Memory B cell (primary cell): ENCODE measurements at regions not wholly inside any gene's neighbourhood (a gene's known extent, or its start where the extent isn't known, plus 50 kb on each side); places are given as distances from the start of the nearest gene placed in this dataset.
"Not testable (repeated sequence)": the region's sequence is repeated elsewhere in the genome, so short reads cannot be mapped to it uniquely, and the experiment has no call there.

Experiments used
- ATAC-seq: fragments of 150-1000 bp; cut with Tn5 transposase; 2 replicates; pipeline ENCODE4 v1.10.0; 2021; ENCODE audit warnings: low read depth, mild to moderate bottlenecking, moderate library complexity
- DNase-seq, 2 donors: peaks; one replicate each; pipeline ENCODE4 v3.0.0; 2022; ENCODE audit warnings: low spot score in 2 of 2
- H3K27ac Mint-ChIP-seq: one replicate; pipeline ENCODE4 v1.8.0; 2022; ENCODE audit warnings: mild to moderate bottlenecking, moderate library complexity, mixed read lengths
- H3K27me3 Mint-ChIP-seq: one replicate; pipeline ENCODE4 v1.8.0; 2022; ENCODE audit warnings: mixed read lengths
- H3K36me3 Mint-ChIP-seq: one replicate; pipeline ENCODE4 v1.8.0; 2022; ENCODE audit warnings: mild to moderate bottlenecking, mixed read lengths
- H3K4me1 Mint-ChIP-seq: one replicate; pipeline ENCODE4 v1.8.0; 2022; ENCODE audit warnings: mixed read lengths
- H3K4me3 Mint-ChIP-seq: one replicate; pipeline ENCODE4 v1.8.0; 2022; ENCODE audit warnings: mild to moderate bottlenecking, moderate library complexity, mixed read lengths
- H3K9me3 Mint-ChIP-seq: one replicate; pipeline ENCODE4 v1.8.0; 2022; ENCODE audit warnings: mixed read lengths

DNA sequence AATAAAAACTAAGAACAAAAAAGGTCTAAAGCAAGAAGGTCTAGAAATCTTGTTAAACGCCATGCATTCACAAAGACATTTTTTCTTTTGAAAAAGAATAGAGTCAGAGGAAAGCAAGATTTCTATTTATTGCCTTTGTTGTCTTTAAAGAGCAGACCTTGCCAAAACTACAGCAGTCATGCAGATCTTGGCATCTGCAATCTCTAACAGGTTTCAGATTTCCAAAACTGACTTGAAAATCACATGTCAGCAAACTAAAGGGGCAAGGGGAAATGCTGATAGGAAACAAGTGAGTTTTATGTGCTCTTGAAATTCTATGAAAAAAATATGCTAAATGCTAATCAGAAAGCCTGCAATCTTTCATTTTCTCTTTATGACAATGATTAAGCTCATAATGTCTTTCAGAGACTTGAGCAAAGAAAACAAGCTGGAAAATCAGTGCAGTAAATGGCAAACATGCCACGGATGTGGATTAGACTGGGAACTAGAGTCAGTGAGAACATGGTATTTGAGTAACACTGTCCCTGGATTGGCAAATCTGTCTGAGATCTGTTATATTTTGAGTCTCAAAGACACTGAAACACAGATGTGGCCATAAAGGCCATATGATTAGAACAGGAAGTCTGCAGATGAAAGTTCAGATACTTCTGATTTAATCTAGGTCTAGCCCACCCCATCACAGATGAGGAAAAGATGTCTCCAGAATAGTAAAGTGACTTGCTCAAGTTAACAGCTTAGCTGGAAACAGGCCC, 361.4 kb upstream of the RPS23 start:
- H3K9me3 Mint-ChIP-seq, result no peaks in the 10 kb centered on the region
- no peaks in the 10 kb centered on the region for H3K36me3 Mint-ChIP-seq
- H3K27ac Mint-ChIP-seq, result no peak overlapping the region
- no peaks in the 10 kb centered on the region for H3K27me3 Mint-ChIP-seq
- no peak overlapping the region for H3K4me3 Mint-ChIP-seq
- no peaks in the 10 kb centered on the region for H3K4me1 Mint-ChIP-seq
- DNase-seq (no peak), ATAC-seq (no peak)

DNA sequence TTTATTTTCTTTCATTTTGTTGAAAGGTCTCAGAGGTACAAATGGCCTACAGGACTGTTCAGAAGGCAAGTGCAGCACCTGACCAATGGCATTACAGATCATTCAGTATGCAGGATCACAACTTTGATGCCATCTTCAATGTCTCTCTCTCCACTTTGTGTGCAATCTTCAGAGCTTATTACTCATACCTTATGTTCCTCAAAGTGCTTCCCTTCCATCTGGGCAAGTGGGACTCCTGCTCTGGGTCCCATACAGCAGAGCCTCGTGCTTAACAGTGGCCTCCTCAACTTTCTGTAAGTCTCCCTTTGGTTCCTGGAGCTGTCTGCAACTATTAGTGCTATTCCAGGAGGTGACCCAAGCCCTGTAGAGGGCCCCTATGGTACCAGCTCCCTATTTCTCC, 358.4 kb upstream of the RPS23 start:
- ATAC-seq (no peak), DNase-seq (no peak)
- no peaks in the 10 kb centered on the region for H3K36me3 Mint-ChIP-seq
- no peaks in the 10 kb centered on the region for H3K4me1 Mint-ChIP-seq
- H3K4me3 Mint-ChIP-seq, result no peak overlapping the region
- H3K27me3 Mint-ChIP-seq, result no peaks in the 10 kb centered on the region
- no peaks in the 10 kb centered on the region for H3K9me3 Mint-ChIP-seq
- no peak overlapping the region for H3K27ac Mint-ChIP-seq

DNA sequence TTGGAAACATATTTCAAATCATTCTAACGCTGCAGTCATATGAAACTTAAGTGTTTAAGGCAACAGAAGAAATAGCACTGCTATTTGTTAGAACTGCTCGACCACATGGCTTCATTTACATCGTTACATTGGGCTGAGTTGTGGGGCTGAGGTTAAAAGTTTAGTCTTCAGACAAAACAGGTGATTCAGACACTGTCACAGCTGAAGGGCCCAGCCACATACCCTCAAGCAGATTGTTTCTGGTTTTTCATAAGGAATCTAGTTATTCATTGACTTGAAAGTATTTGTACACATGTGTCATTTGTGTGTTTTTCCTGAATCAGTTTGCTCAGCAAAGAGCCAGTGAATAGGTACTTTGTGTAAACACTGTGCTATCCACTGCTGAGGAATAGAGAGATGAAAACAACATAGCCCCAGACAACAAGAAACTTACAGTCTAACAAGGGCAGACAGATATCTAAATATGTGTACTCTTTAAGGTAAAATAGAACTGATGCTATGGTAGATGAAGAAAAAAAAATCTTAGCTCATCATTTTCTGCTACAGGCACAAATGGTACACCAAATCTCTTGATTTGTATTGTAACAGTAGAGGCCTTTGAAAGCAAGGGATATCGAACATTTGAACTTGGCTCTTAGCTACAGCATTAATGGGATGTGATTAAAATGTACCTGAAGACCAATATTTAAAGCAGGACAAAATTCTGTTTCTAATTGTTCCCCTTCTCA, 357.6 kb upstream of the RPS23 start:
- H3K4me1 Mint-ChIP-seq, result no peaks in the 10 kb centered on the region
- no peak overlapping the region for H3K4me3 Mint-ChIP-seq
- no peaks in the 10 kb centered on the region for H3K9me3 Mint-ChIP-seq
- no peaks in the 10 kb centered on the region for H3K36me3 Mint-ChIP-seq
- DNase-seq (no peak), ATAC-seq (no peak)
- H3K27me3 Mint-ChIP-seq, result no peaks in the 10 kb centered on the region
- no peak overlapping the region for H3K27ac Mint-ChIP-seq

DNA sequence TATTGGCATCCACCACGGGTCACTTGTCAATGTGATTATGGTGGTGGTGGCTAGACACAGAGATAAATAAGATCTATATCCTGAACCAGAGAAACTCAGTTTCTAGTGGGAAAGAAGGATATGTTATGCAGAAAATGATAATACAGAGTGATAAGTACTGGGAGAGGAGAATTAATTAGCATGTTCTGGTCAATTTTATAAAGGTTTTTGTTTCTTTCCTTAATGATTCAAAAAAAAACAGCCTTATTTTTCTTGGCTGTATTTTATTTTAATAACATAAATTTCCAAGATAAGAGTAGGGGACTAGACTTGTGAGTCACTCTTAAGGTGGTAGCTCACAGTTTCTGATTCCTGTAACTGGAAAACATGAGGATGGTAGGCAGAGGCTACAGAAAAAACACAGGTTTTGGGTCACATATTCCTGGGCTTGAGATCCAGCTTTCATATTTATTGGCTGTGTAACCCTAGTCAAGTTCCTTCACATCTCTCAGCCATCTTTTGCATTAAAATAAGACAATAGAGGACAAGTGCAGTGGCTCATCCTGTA, 350.3 kb upstream of the RPS23 start:
- Mint-ChIP-seq H3K36me3 (no peaks in the 10 kb centered on the region), H3K9me3 (peaks cover 2% of the 10 kb centered on the region), H3K27me3 (no peaks in the 10 kb centered on the region), H3K4me3 (no peak overlapping the region), H3K27ac (no peak overlapping the region), H3K4me1 (no peaks in the 10 kb centered on the region)
- ATAC-seq, result no peak
- no peak for DNase-seq

DNA sequence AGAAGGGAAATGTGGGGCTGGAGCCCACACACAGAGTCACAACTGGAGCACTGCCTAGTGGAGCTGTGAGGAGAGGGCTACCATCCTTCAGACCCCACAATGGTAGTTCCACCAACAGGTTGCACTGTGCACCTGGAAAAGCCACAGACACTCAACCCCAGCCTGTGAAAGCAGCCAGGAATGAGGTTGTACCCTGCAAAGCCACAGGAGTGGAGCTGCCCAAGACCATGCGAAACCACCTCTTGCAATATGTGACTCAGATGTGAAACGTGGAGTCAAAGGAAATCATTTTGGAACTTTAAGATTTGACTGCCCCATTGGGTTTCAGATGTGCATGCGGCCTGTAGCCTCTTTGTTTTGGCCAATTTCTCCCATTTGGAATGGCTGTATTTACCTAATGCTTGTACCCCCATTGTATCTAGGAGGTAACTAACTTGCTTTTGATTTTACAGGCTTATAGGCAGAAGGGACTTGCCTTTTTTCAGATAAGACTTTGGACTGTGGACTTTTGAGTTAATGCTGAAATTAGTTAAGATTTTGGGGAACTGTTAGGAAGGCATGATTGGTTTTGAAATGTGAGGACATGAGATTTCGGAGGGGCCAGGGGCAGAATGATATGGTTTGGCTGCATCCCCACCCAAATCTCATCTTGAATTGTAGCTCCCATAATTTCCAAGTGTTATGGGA, 348.9 kb upstream of the RPS23 start:
- not testable (repeated sequence) for H3K9me3 Mint-ChIP-seq, DNase-seq, ATAC-seq, H3K27ac Mint-ChIP-seq, H3K27me3 Mint-ChIP-seq, H3K4me1 Mint-ChIP-seq, H3K36me3 Mint-ChIP-seq, H3K4me3 Mint-ChIP-seq

DNA sequence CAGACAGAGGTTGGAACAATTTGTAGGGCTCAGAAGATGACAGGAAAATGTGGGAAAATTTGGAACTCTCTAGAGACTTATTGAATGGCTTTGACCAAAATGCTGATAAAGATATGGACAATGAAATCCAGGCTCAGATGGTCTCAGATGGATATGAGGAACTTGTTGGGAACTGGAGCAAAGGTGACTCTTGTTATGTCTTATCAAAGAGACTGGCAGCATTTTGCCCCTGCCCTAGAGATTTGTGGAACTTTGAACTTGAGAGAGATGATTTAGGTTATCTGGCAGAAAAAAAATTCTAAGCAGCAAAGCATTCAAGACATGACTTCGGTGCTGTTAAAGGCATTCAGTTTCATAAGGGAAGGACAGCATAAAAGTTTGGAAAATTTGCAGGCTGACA, 347.9 kb upstream of the RPS23 start:
- not testable (repeated sequence) for H3K9me3 Mint-ChIP-seq, H3K4me3 Mint-ChIP-seq, H3K27me3 Mint-ChIP-seq, H3K36me3 Mint-ChIP-seq, H3K4me1 Mint-ChIP-seq, DNase-seq, ATAC-seq, H3K27ac Mint-ChIP-seq

DNA sequence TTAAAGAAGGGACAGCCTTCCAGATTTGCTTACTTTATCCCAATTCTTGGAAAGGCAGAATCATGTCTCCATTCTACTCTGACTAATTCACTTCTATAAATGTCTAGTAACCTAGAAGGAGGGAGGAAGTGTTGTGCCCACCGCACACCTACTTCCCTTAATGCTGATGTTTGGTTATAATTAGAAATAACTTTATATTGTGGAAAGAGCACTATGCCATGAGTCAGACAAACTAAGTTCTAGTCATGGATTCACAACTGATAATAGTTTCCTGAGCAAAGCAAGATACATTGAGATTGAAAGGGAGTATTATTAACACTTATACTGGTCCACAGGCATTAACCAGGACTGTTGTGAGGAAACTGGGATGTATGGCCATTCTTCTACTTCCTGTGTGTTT, 345.9 kb upstream of the RPS23 start:
- H3K36me3 Mint-ChIP-seq, result no peaks in the 10 kb centered on the region
- H3K27ac Mint-ChIP-seq, result no peak overlapping the region
- H3K4me1 Mint-ChIP-seq, result no peaks in the 10 kb centered on the region
- H3K4me3 Mint-ChIP-seq, result no peak overlapping the region
- H3K9me3 Mint-ChIP-seq, result peaks cover 2% of the 10 kb centered on the region
- no peak for DNase-seq
- no peaks in the 10 kb centered on the region for H3K27me3 Mint-ChIP-seq
- ATAC-seq, result no peak

DNA sequence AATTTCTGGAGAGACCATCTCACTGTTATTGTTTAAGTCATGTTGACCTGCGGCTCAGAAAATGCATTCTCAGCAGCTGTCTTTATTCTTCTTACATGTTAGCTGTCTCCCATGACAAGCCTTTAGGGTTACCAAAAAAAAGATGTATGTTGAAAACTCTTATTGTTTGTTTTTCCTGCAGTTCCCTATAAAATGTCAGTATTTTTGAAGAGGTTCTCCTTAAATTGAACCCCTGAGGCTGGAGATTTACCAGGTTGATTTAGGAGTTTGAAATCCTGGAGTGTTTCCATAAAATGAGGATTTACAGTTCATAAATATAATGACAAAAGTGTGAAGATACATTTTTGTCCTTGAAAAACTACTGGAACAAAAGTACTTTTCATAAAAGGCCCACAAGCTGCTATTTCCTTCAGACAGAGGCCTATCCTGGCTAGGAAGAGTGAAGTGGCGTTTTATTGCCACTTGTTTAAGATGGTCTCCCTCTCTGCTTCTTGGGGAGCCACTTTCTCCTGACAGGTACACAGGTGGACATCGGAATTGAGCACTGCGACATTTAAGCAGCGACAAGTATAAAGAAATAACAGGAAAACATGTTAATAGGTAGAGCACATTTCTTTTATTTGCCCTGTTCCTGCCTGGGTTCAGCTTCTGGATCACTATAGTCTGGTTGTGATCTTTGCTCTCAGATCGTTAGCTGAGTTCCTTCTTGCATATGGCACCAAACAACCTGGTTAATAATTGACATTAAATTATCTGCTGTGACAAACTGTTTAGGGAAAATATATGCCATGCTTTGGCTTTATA, 344.8 kb upstream of the RPS23 start:
- H3K27ac Mint-ChIP-seq, result no peak overlapping the region
- ATAC-seq (no peak), DNase-seq (no peak)
- no peaks in the 10 kb centered on the region for H3K36me3 Mint-ChIP-seq
- no peak overlapping the region for H3K4me3 Mint-ChIP-seq
- H3K9me3 Mint-ChIP-seq, result peaks cover 8% of the 10 kb centered on the region
- H3K27me3 Mint-ChIP-seq, result no peaks in the 10 kb centered on the region
- no peaks in the 10 kb centered on the region for H3K4me1 Mint-ChIP-seq

DNA sequence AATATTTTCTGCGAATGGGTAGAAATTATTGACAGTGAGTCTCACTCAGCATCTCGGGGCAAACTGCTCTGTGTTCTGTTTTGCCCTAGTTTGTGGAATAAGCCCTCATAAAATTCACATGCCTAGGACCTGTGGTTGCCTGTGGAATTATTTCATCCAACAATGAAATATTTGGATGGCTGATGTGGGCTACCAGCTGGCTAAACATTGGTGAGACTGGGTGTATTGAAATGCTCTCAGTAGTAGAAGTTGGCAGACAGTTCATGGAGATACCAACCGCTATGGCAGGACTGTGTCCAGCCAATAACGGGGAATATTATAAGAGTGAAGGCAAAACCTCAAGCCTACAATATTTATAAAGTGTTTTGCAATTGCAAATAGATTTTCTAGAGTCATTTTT, 344.1 kb upstream of the RPS23 start:
- Mint-ChIP-seq H3K4me3 (no peak overlapping the region), H3K9me3 (peaks cover 6% of the 10 kb centered on the region), H3K27me3 (no peaks in the 10 kb centered on the region), H3K4me1 (no peaks in the 10 kb centered on the region), H3K27ac (no peak overlapping the region), H3K36me3 (no peaks in the 10 kb centered on the region)
- DNase-seq (no peak), ATAC-seq (no peak)

DNA sequence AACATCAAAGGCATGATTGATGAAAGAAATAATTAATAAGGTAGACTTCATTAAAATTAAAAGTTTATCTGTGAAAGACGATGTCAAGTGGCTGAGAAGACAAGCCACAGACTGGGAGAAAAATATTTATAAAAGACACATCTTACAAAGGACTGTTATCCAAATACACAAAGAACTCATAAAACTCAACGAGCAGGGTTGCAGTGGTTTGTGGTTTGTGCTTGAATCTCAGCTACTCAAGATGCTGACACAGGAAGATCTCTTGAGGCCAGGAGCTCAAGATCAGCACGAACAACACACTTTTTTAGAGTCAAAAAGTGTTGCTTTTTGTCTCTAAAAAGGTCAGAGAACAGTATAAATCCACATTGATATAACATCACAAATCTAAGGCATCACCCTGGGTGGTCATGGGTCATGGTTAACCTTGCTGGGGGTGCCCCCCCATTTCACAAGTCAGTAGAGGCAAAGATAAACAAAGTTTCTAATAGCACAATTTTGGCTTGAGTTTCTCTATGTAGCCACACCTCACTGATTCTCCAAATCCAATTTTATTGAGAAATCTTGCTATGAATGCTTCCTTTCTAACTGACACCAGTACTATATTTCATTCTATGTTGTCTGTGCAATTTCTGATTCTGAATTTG, 342.9 kb upstream of the RPS23 start:
- H3K27ac Mint-ChIP-seq, result no peak overlapping the region
- no peak overlapping the region for H3K4me3 Mint-ChIP-seq
- DNase-seq, result no peak
- H3K27me3 Mint-ChIP-seq, result no peaks in the 10 kb centered on the region
- ATAC-seq, result no peak
- peaks cover 6% of the 10 kb centered on the region for H3K9me3 Mint-ChIP-seq
- no peaks in the 10 kb centered on the region for H3K36me3 Mint-ChIP-seq
- H3K4me1 Mint-ChIP-seq, result no peaks in the 10 kb centered on the region

DNA sequence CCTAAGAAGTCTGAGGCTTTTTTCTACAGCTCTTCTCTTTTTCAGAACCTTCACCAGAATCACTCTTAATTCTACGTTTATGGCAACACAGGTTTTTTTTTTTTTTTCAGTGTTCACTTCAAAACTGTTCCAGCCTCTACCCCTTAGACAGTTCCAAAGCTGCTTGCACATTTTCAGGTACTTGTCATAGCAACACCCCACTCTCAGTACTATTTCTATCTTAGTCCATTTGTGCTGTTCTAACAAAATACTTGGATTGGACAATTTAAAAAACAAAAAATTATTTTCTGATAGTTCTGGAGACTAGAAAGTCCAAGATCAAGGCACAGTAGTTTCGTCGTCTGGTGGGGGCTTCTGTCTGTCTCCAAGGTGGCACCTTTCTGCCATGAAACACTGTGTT, 340.9 kb upstream of the RPS23 start:
- peaks cover 12% of the 10 kb centered on the region for H3K9me3 Mint-ChIP-seq
- no peak overlapping the region for H3K27ac Mint-ChIP-seq
- no peaks in the 10 kb centered on the region for H3K4me1 Mint-ChIP-seq
- H3K27me3 Mint-ChIP-seq, result no peaks in the 10 kb centered on the region
- H3K4me3 Mint-ChIP-seq, result no peak overlapping the region
- H3K36me3 Mint-ChIP-seq, result no peaks in the 10 kb centered on the region
- ATAC-seq (no peak), DNase-seq (no peak)

DNA sequence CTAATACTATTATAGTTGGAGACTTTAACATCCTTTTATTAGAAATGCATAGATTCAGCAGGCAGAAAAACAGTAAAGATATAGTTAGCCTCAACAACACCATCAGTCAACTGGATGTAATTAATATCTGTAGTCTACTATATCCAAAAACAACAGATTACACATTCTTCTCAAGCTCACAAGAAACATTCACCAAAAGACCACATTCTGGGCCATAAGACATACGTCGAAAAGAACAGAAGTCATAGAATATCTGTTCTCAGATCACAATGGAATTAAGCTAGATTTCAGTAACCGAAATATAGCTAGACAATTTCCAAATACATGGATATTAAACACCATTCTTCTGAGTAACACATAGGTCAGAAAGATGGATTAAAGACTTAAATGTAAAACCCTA, 336.6 kb upstream of the RPS23 start:
- no peak overlapping the region for H3K27ac Mint-ChIP-seq
- ATAC-seq (no peak), DNase-seq (no peak)
- H3K4me1 Mint-ChIP-seq, result no peaks in the 10 kb centered on the region
- H3K4me3 Mint-ChIP-seq, result no peak overlapping the region
- H3K9me3 Mint-ChIP-seq, result peaks cover 12% of the 10 kb centered on the region
- no peaks in the 10 kb centered on the region for H3K36me3 Mint-ChIP-seq
- no peaks in the 10 kb centered on the region for H3K27me3 Mint-ChIP-seq

DNA sequence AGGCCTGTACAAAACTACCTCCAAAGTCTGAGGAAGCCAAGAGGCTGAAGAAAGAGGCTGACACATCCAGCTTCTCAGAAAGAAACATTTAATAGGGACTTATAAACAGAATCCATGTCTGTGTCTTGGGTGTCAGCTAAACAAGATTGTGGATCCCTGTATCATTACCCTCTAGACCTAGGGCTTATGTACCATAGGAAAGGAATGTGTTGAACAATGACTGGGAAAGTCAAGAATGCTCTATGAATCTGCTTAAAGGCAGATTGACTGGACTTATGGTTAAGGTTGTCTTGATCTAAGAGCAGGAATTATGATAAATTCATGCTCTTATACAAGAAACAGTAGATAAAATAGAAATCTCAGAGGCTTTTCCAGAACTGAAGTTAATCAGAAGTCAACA, 335.7 kb upstream of the RPS23 start:
- no peaks in the 10 kb centered on the region for H3K4me1 Mint-ChIP-seq
- ATAC-seq, result no peak
- peaks cover 10% of the 10 kb centered on the region for H3K9me3 Mint-ChIP-seq
- H3K36me3 Mint-ChIP-seq, result no peaks in the 10 kb centered on the region
- no peak overlapping the region for H3K27ac Mint-ChIP-seq
- DNase-seq, result no peak
- no peak overlapping the region for H3K4me3 Mint-ChIP-seq
- H3K27me3 Mint-ChIP-seq, result no peaks in the 10 kb centered on the region
